ENCODE measurements at regions not wholly inside any gene's neighbourhood (a gene's known extent, or its start where the extent isn't known, plus 50 kb on each side); places are given as distances from the start of the nearest gene placed in this dataset.

- DNase-seq (ENCODE audit: low spot score), result no peak
Measured at GRCh38 chr5:162485666-162486292, 418.2 kb downstream of the GABRG2 start.

- no peak for DNase-seq (ENCODE audit: low spot score)
Measured at GRCh38 chr5:162487528-162488525, 420.3 kb downstream of the GABRG2 start.

GRCh38 chr5:162496100-162496808 is 428.7 kb downstream of the GABRG2 start:
- DNase-seq (ENCODE audit: low spot score), result no peak

- no peak for DNase-seq (ENCODE audit: low spot score)
Measured at GRCh38 chr5:162497455-162497854, 429.9 kb downstream of the GABRG2 start.

- DNase-seq (ENCODE audit: low spot score), result no peak
Measured at GRCh38 chr5:162502780-162503179, 435.2 kb downstream of the GABRG2 start.

- DNase-seq (ENCODE audit: low spot score), result no peak
Measured at GRCh38 chr5:162503796-162504195, 436.2 kb downstream of the GABRG2 start.

- no peak for DNase-seq (ENCODE audit: low spot score)
Measured at GRCh38 chr5:162512935-162513565, 445.5 kb downstream of the GABRG2 start.

GRCh38 chr5:162514116-162514515 is 446.5 kb downstream of the GABRG2 start:
- no peak for DNase-seq (ENCODE audit: low spot score)

GRCh38 chr5:162520878-162521277 is 453.3 kb downstream of the GABRG2 start:
- DNase-seq (ENCODE audit: low spot score), result no peak

GRCh38 chr5:162529209-162529608 is 461.6 kb downstream of the GABRG2 start:
- no peak for DNase-seq (ENCODE audit: low spot score)

GRCh38 chr5:162529886-162530285 is 462.3 kb downstream of the GABRG2 start:
- no peak for DNase-seq (ENCODE audit: low spot score)

- DNase-seq (ENCODE audit: low spot score), result no peak
Measured at GRCh38 chr5:162543437-162543836, 475.9 kb downstream of the GABRG2 start.

GRCh38 chr5:162544905-162545304 is 477.3 kb downstream of the GABRG2 start:
- no peak for DNase-seq (ENCODE audit: low spot score)

GRCh38 chr5:162550236-162550635 is 482.7 kb downstream of the GABRG2 start:
- no peak for DNase-seq (ENCODE audit: low spot score)

GRCh38 chr5:162558120-162558519 is 490.5 kb downstream of the GABRG2 start:
- no peak for DNase-seq (ENCODE audit: low spot score)

- no peak for DNase-seq (ENCODE audit: low spot score)
Measured at GRCh38 chr5:162567644-162568043, 500.1 kb downstream of the GABRG2 start.

GRCh38 chr5:162573758-162574157 is 506.2 kb downstream of the GABRG2 start:
- no peak for DNase-seq (ENCODE audit: low spot score)

GRCh38 chr5:162591724-162592123 is 524.2 kb downstream of the GABRG2 start:
- no peak for DNase-seq (ENCODE audit: low spot score)

GRCh38 chr5:162593881-162594280 is 526.3 kb downstream of the GABRG2 start:
- no peak for DNase-seq (ENCODE audit: low spot score)

GRCh38 chr5:162603443-162604070 is 536.0 kb downstream of the GABRG2 start:
- DNase-seq (ENCODE audit: low spot score), result no peak

- no peak for DNase-seq (ENCODE audit: low spot score)
Measured at GRCh38 chr5:162607879-162608278, 540.3 kb downstream of the GABRG2 start.
